ENCODE measurements at regions not wholly inside any gene's neighbourhood (a gene's known extent, or its start where the extent isn't known, plus 50 kb on each side); places are given as distances from the start of the nearest gene placed in this dataset.

DNA sequence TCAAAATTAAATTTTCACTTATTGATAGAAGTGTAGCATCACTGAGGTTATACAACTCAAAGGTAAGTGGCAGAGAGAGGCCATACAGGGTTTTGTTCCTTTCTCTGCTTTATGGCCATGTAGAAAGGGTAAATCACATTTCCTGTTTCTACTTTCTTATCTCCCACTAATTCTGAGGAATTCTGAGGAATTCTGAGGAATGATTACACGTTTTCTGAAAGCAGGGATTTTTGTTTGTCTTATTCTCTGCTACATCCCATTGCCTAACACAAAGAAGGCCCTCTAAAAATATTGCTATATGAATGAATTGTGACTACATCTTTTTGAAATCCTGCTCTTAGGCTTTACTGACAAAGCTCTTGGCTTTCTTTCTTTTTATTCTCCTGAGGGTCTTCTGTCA is 516.9 kb upstream of the ZNF608 start:
- no peak for DNase-seq

- DNase-seq: no peak
Observed at GRCh38 chr5:125266106-125266505, 519.7 kb upstream of the ZNF608 start.

DNA sequence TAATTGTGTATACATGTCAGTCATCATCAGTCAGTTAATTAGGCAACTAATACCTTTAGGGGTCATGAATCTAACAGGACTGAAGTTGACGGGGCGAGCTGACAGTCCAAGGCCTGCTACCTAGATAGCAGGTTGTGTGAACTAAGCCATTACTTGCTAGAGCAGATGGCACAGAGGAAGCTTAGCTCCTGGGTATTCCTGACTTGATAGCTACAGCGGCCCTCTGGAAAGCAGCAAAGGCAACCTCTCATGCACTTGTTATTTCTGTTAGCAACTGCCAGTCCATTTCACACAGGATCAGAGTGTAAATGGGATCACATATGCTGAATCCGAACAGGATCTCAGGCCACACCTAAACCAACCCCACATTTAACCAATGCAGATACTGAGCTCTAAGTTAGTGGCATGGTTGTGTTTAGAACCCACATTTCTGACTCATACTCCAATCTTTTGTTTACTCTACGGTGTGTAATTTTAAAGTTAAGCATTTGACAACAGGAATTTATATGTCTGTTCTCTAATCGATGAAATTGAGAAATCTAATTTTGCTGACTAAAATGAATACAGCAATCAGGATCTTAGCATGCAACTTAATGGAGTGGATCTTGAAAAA is 521.3 kb upstream of the ZNF608 start:
- no peak for DNase-seq

- DNase-seq: no peak
Observed at GRCh38 chr5:125269926-125270325, 523.5 kb upstream of the ZNF608 start.

DNA sequence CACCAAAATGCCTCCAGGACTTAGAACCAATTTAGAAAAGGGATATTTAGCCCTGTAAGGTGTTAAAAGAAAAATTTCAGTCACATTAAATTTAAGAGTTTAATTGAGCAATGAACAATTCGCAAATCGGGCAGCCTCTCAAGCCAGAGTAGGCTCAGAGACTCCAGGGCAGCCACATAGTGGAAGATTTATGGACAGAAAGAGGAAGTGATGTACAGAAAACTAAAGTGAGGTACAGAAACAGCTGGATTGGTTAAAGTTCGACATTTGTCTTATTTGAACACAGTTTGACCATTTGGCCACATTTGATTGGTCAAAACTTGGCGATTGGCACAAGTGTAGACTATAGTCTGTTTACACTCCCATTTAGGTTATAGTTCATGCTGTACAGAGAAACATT is 525.9 kb upstream of the ZNF608 start:
- DNase-seq: no peak

DNA sequence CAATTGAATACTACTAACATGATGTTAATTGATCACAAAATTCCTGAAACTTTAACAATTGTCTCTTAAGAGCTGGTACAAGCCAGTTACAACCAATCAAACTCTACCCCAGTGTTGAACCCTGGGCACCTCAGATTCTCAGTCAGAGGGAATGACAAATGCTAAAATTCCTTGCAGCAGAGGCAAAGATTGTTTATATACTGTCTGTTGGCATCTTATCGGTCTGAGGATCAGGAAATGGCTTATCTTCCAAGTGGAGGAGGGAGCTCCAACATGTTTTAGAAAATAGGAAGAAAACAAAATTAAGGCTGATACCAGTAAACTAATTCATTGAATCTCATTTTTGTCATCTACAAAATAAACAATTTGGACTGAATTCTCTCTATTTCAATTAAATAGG is 527.8 kb upstream of the ZNF608 start:
- no peak for DNase-seq

- no peak for DNase-seq
Observed at GRCh38 chr5:125274938-125275724, 528.7 kb upstream of the ZNF608 start.

- no peak for DNase-seq
Observed at GRCh38 chr5:125275725-125276090, 529.3 kb upstream of the ZNF608 start.

DNA sequence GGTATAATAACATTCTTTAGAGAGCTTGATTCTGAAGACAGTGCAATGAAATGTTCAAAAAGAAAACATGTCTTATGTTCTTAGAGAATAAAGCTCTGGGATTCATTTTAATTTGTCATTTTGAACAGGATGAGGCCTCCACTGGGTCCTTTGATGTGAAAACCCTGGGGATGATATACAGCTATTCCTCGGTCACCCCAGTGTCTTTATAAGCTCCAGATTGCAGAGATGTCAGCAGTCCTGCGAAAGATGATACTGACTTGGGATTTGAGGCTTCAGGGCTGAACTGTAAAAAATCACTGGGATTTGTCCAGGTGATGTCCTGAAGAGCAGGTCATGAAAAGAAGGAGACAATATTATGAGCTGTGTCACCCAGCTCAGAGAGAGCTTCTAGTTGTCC is 529.7 kb upstream of the ZNF608 start:
- no peak for DNase-seq

GRCh38 chr5:125277494-125278154 is 531.2 kb upstream of the ZNF608 start:
- DNase-seq: no peak

DNA sequence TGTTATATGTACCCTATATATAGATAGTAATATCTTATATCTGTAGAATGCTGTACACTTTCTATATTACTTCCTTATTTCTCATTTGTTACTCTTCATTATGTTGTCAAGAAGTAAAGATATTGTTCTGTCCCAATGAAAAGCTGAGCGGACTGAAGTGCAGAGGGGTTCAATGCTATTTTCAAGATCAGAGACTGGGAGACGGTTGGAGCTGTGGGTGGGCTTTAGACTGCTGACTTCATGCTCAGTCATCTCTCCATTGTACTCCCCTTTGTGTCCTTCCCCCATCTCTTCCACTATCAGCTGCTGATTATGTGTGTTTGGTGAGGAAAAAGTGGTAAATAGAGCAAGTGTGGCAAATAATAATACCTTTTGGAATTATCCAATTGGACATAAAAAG is 532.3 kb upstream of the ZNF608 start:
- no peak for DNase-seq

GRCh38 chr5:125281667-125282066 is 535.2 kb upstream of the ZNF608 start:
- DNase-seq: no peak

DNA sequence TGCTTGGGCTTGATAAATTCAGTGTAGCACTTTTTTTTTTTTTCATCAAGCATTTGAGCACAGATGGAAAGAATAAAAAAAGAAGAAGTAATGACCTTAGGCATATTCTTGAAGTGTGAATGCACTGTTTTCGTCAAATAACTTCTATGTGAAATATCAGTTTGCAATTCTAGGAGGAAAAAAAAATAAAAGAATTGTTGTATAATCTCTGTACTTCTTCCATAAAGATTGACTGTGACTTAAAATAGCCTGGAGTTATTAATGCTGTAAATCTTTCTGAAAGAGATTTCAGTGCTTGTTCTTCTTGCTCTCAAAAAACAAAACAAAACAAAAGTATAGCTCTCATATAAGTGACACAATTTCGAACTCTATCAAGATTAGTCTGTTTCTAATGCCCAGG is 536.9 kb upstream of the ZNF608 start:
- DNase-seq: no peak

- no peak for DNase-seq
Observed at GRCh38 chr5:125286271-125286670, 539.8 kb upstream of the ZNF608 start.

- DNase-seq: no peak
Observed at GRCh38 chr5:125289606-125290005, 543.2 kb upstream of the ZNF608 start.

GRCh38 chr5:125290935-125291334 is 544.5 kb upstream of the ZNF608 start:
- no peak for DNase-seq

GRCh38 chr5:125291447-125291846 is 545.0 kb upstream of the ZNF608 start:
- no peak for DNase-seq

- DNase-seq: no peak
Observed at GRCh38 chr5:125293223-125293622, 546.8 kb upstream of the ZNF608 start.

- no peak for DNase-seq
Observed at GRCh38 chr5:125293726-125294125, 547.3 kb upstream of the ZNF608 start.

DNA sequence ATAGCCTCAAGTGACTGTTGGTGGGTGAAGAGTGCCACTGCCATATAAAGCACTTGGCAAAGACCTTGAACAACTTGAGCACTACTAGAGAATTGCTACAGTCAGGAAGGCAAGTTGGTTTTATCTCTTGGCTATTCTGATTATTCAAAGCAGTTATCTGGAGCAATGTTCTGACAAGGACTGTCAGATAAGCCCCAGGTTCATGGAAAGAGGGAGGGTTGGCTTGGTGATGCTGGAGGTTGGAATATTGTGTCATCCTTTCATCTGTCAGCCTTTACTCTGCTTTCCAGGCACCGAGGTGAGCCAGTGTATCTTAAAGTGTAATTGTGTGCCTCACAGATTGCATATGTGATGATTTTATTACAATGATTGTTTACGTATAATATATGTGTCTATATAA is 548.4 kb upstream of the ZNF608 start:
- no peak for DNase-seq

DNA sequence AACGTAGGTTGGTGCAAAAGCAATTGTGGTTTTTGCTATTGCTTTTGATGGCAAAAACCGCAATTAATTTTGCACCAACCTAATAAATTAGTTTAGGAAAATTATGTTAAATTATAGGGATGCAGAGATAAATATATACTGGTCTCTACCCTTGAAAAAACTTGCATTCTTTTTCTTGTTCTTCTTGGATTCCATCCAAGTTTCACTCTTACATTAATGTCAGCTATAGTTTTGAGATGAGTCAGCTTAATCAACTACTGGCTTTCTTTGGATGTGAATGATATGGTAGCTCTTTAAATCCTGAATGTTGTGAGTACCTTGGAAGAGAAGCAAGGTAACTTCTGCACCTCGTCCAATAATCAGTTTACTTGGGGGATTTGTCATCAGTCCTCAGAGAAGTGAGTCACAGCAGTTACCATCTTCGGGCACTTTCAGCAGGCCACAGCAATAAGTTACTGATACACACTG is 549.0 kb upstream of the ZNF608 start:
- DNase-seq: no peak

DNA sequence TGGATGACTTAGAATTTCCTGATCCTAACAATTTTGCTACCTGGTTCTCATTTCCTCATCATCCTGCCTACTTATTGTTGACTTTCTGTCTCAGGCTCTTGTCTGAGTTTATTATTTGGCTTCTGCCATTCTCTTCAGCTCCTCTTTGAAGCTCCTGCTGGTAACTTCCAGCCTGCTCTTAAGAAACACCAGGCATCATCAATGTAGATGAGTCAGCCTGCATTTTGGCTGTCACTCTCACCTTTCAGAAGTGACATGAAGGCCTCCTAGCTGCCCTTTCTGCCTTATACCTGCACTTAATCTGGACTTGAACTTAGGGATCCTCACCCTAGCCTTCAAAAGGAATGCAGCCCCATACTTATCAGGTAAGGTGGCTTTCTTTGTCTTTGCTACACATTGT is 551.8 kb upstream of the ZNF608 start:
- no peak for DNase-seq

- DNase-seq: no peak
Observed at GRCh38 chr5:125298746-125299379, 552.4 kb upstream of the ZNF608 start.

- DNase-seq: no peak
Observed at GRCh38 chr5:125301711-125302110, 555.3 kb upstream of the ZNF608 start.

All from KG1 (cell line).